CD4-positive, alpha-beta T cell (primary cell): ENCODE measurements at regions not wholly inside any gene's neighbourhood (a gene's known extent, or its start where the extent isn't known, plus 50 kb on each side); places are given as distances from the start of the nearest gene placed in this dataset.

Experiments used
- ATAC-seq: fragments of 200-7000 bp; cut with Tn5 transposase; one replicate; pipeline ENCODE4 v1.10.0; 2022; ENCODE audit warnings: mild to moderate bottlenecking; ENCODE audit not compliant: poor library complexity
- CTCF ChIA-PET: fragments of 350-600 bp; sonication (Branson Sonifier 250); formaldehyde crosslinking; loops from one replicate; lab custom pipeline; 2021; ENCODE audit warnings: antibody characterized with exemption, inconsistent platforms; lab: Charles Lee
- POLR2A ChIA-PET: fragments of 350-600 bp; sonication (Branson Sonifier 250); formaldehyde crosslinking; loops from one replicate; lab custom pipeline; 2021; ENCODE audit warnings: antibody characterized with exemption, inconsistent platforms; lab: Charles Lee
- DNase-seq, 14 experiments: peaks; one replicate each; pipeline ENCODE4 v3.0.0-alpha.2; 2013 to 2020; ENCODE audit warnings: mixed read lengths in 2 of 14
- H3K27ac ChIP-seq, 2 donors: one replicate each; pipeline versions ENCODE4 v1.5.1 to v1.7.0; 2013; ENCODE audit warnings: low read length in 2 of 2, low read depth in 1 of 2, mild to moderate bottlenecking in 1 of 2
- H3K27me3 ChIP-seq, 2 experiments: 1 replicate in 1 of 2; 2 replicates in 1 of 2; pipeline versions ENCODE4 v1.6.1 to v1.7.0; 2013; ENCODE audit warnings: low read length in 2 of 2, control low read depth in 1 of 2, mild to moderate bottlenecking in 1 of 2, moderate library complexity in 1 of 2; ENCODE audit not compliant: insufficient read depth in 2 of 2, control insufficient read depth in 1 of 2
- H3K36me3 ChIP-seq: one replicate; pipeline ENCODE4 v1.6.1; 2013; ENCODE audit warnings: low read length, control low read depth; ENCODE audit not compliant: insufficient read depth
- H3K4me1 ChIP-seq: one replicate; pipeline ENCODE4 v1.6.1; 2013; ENCODE audit warnings: low read length, control low read depth; ENCODE audit not compliant: insufficient read depth
- H3K4me3 ChIP-seq: one replicate; pipeline ENCODE4 v1.5.1; 2013; ENCODE audit warnings: mild to moderate bottlenecking, low read length, moderate library complexity
- H3K9me3 ChIP-seq, 2 experiments: 1 replicate in 1 of 2; 2 replicates in 1 of 2; pipeline versions ENCODE4 v1.6.1 to v1.7.0; 2013; ENCODE audit warnings: low read length in 2 of 2, mild to moderate bottlenecking in 2 of 2, control low read depth in 1 of 2, moderate library complexity in 1 of 2; ENCODE audit not compliant: control insufficient read depth in 1 of 2, insufficient read depth in 1 of 2
- H3K27ac Mint-ChIP-seq: one replicate; pipeline ENCODE4 v1.8.0; 2020; ENCODE audit warnings: mixed read lengths
- H3K27me3 Mint-ChIP-seq: one replicate; pipeline ENCODE4 v1.8.0; 2021; ENCODE audit warnings: mixed read lengths
- H3K36me3 Mint-ChIP-seq: one replicate; pipeline ENCODE4 v1.8.0; 2021; ENCODE audit warnings: low read depth, mixed read lengths
- H3K4me1 Mint-ChIP-seq: one replicate; pipeline ENCODE4 v1.8.0; 2021; ENCODE audit warnings: low read depth, mixed read lengths
- H3K4me3 Mint-ChIP-seq: one replicate; pipeline ENCODE4 v1.8.0; 2020; ENCODE audit warnings: mild to moderate bottlenecking, mixed read lengths
- H3K9me3 Mint-ChIP-seq: one replicate; pipeline ENCODE4 v1.8.0; 2020; ENCODE audit warnings: mixed read lengths
- intact Hi-C, 2 experiments: fragments of 100-400 bp; cut with DNase I in 1 of 2; cut with micrococcal nuclease in 1 of 2; formaldehyde crosslinking; loops; one replicate each; pipeline versions ENCODE4 v1.15.1 to v1.9.0; 2023 to 2025; cut with DNase I, micrococcal nuclease
- TF ChIP-seq, protein P1 (sequence below): fragments of 200-600 bp; IDR thresholded peaks from one replicate; pipeline ENCODE4 v1.8.0; 2022; ENCODE audit warnings: antibody characterized with exemption, mild to moderate bottlenecking

DNA sequence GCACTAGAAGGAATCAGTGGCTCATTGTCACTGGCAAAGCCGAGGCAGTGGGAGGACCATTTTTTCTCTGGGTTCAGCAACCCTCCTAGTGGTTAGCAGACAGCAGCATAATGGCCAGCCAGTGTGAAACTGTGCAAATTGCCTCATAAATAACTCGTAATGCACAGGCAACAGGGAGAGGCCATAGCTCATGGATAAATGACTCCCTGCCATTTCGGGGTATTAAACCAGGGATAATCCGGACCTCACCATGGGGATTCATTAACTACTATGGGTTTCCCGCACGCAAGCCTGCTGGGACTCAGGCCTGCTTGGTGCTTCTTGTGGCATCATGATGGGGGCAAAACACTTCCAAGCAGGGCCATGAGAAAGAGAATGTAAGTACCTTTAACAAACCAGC lies 158.2 kb upstream of the CHD6 start:
- ChIA-PET CTCF (no interaction called here), POLR2A (no interaction called here)
- Histone ChIP-seq H3K27ac (no peak overlapping the region), H3K9me3 (no peaks in the 10 kb centered on the region), H3K4me1 (no peaks in the 10 kb centered on the region), H3K27me3 (peaks cover 0 to 6% of the 10 kb centered on the region in 2 experiments), H3K36me3 (no peaks in the 10 kb centered on the region), H3K4me3 (no peak overlapping the region)
- H3K27me3 Mint-ChIP-seq: peaks cover 11% of the 10 kb centered on the region
- H3K9me3 Mint-ChIP-seq: no peaks in the 10 kb centered on the region
- no peak overlapping the region for H3K4me3 Mint-ChIP-seq
- H3K4me1 Mint-ChIP-seq: no peaks in the 10 kb centered on the region
- intact Hi-C loops: no loop called here
- TF ChIP-seq, protein P1, sequence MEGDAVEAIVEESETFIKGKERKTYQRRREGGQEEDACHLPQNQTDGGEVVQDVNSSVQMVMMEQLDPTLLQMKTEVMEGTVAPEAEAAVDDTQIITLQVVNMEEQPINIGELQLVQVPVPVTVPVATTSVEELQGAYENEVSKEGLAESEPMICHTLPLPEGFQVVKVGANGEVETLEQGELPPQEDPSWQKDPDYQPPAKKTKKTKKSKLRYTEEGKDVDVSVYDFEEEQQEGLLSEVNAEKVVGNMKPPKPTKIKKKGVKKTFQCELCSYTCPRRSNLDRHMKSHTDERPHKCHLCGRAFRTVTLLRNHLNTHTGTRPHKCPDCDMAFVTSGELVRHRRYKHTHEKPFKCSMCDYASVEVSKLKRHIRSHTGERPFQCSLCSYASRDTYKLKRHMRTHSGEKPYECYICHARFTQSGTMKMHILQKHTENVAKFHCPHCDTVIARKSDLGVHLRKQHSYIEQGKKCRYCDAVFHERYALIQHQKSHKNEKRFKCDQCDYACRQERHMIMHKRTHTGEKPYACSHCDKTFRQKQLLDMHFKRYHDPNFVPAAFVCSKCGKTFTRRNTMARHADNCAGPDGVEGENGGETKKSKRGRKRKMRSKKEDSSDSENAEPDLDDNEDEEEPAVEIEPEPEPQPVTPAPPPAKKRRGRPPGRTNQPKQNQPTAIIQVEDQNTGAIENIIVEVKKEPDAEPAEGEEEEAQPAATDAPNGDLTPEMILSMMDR: no peak
- no peaks in the 10 kb centered on the region for H3K36me3 Mint-ChIP-seq
- DNase-seq: no peak
- ATAC-seq: no peak
- no peak overlapping the region for H3K27ac Mint-ChIP-seq

DNA sequence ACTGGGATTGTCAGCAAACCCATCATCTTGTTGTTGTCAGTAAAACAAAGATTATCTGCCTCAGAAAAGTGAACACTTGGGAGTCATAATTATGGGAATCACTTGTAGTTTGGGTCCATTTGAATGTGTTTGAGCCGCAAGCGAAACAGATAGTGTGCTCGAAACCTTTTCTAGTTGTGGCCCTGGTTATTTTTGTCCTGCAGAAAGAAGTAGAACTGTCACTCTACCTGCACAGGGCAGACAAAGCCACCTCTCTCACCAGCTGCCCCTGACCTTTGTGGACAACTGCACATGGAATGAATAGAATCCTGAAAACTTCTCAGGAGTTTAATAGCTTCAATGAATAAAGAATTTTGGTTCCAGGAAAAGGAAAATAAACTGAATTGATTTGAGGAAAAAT lies 156.1 kb upstream of the CHD6 start:
- DNase-seq (no peak), ATAC-seq (no peak)
- H3K27me3 Mint-ChIP-seq: peaks cover 11% of the 10 kb centered on the region
- TF ChIP-seq, protein P1: no peak
- no peaks in the 10 kb centered on the region for H3K9me3 ChIP-seq
- peaks cover 0 to 3% of the 10 kb centered on the region in 2 experiments for H3K27me3 ChIP-seq
- H3K4me1 Mint-ChIP-seq: no peaks in the 10 kb centered on the region
- H3K36me3 ChIP-seq: no peaks in the 10 kb centered on the region
- H3K27ac Mint-ChIP-seq: no peak overlapping the region
- POLR2A ChIA-PET: no interaction called here
- H3K4me3 ChIP-seq: no peak overlapping the region
- no peak overlapping the region for H3K27ac ChIP-seq
- CTCF ChIA-PET: no interaction called here
- H3K36me3 Mint-ChIP-seq: no peaks in the 10 kb centered on the region
- no peaks in the 10 kb centered on the region for H3K9me3 Mint-ChIP-seq
- no peaks in the 10 kb centered on the region for H3K4me1 ChIP-seq
- intact Hi-C loops: no loop called here
- no peak overlapping the region for H3K4me3 Mint-ChIP-seq

DNA sequence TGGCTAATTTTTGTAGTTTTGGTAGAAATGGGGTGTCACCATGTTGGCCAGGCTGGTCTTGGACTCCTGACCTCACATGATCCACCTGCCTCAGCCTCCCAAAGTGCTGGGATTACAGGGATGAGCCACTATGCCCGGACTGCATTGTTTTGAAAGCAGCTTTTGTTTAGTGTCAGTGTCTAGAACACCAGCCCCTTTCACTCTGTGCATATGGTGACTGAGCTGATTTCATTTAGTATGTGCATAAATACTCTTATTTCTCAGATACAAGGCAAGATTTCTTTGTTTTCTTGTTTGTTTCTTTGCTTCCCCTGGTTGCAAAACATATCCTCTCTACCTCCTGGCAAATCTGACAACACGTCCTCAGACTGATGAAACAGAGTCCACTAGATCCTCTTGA lies 152.8 kb upstream of the CHD6 start:
- Histone ChIP-seq H3K36me3 (no peaks in the 10 kb centered on the region), H3K4me3 (no peak overlapping the region), H3K27me3 (no peaks in the 10 kb centered on the region), H3K4me1 (no peaks in the 10 kb centered on the region), H3K27ac (no peak overlapping the region), H3K9me3 (peaks cover 0 to 8% of the 10 kb centered on the region in 2 experiments)
- Mint-ChIP-seq H3K27me3 (peaks cover 16% of the 10 kb centered on the region), H3K27ac (no peak overlapping the region), H3K4me1 (no peaks in the 10 kb centered on the region), H3K36me3 (no peaks in the 10 kb centered on the region), H3K9me3 (no peaks in the 10 kb centered on the region), H3K4me3 (no peak overlapping the region)
- ATAC-seq (no peak), DNase-seq (no peak)
- ChIA-PET CTCF (no interaction called here), POLR2A (no interaction called here)
- intact Hi-C loops: no loop called here
- TF ChIP-seq, protein P1: no peak
